Liver (tissue), 8 donors: ENCODE measurements at regions not wholly inside any gene's neighbourhood (a gene's known extent, or its start where the extent isn't known, plus 50 kb on each side); places are given as distances from the start of the nearest gene placed in this dataset.

Source experiments
- DNase-seq: peaks from one replicate; pipeline ENCODE4 v3.0.0-alpha.2; 2017; ENCODE audit warnings: low spot score
- H3K27ac ChIP-seq, 2 donors: one replicate each; pipeline ENCODE4 v1.7.0; 2013; ENCODE audit warnings: inconsistent platforms in 2 of 2, low read length in 2 of 2, control low read depth in 1 of 2, low read depth in 1 of 2, mild to moderate bottlenecking in 1 of 2
- H3K27me3 ChIP-seq, 4 donors: one replicate each; pipeline versions ENCODE4 v1.6.1 to v1.7.0; 2013; ENCODE audit warnings: low read length in 3 of 4, inconsistent platforms in 1 of 4, mild to moderate bottlenecking in 1 of 4, moderate library complexity in 1 of 4; ENCODE audit not compliant: control insufficient read depth in 4 of 4, insufficient read depth in 4 of 4
- H3K36me3 ChIP-seq, 4 donors: one replicate each; pipeline versions ENCODE4 v1.6.1 to v1.7.0; 2013; ENCODE audit warnings: low read length in 3 of 4, mild to moderate bottlenecking in 3 of 4, low read depth in 1 of 4, moderate library complexity in 1 of 4; ENCODE audit not compliant: control insufficient read depth in 4 of 4, insufficient read depth in 3 of 4
- H3K4me1 ChIP-seq, 4 donors: one replicate each; pipeline versions ENCODE4 v1.6.1 to v1.7.0; 2013; ENCODE audit warnings: low read length in 3 of 4, mild to moderate bottlenecking in 3 of 4, moderate library complexity in 1 of 4; ENCODE audit not compliant: control insufficient read depth in 4 of 4, insufficient read depth in 4 of 4
- H3K4me3 ChIP-seq, 3 donors: one replicate each; pipeline versions ENCODE4 v1.6.1 to v1.7.0; 2013; ENCODE audit warnings: low read length in 3 of 3, control low read depth in 1 of 3, low read depth in 1 of 3, mild to moderate bottlenecking in 1 of 3
- H3K9ac ChIP-seq, 2 donors: one replicate each; pipeline ENCODE4 v1.7.0; 2013; ENCODE audit warnings: low read length in 2 of 2, mild to moderate bottlenecking in 2 of 2, moderate library complexity in 2 of 2, control low read depth in 1 of 2, low read depth in 1 of 2
- H3K9me3 ChIP-seq, 4 donors: one replicate each; pipeline versions ENCODE4 v1.6.1 to v1.7.0; 2013; ENCODE audit warnings: low read length in 3 of 4; ENCODE audit not compliant: control insufficient read depth in 4 of 4
- ATF3 ChIP-seq: IDR thresholded peaks from 2 replicates; pipeline ENCODE4 v1.6.1; 2016; ENCODE audit warnings: antibody characterized with exemption
- CTCF ChIP-seq: fragments of 150-350 bp; IDR thresholded peaks from 2 replicates; pipeline ENCODE4 v1.5.1; 2017; ENCODE audit warnings: improper control_type of control experiment, low read depth, low read length; ENCODE audit not compliant: missing input control
- EGR1 ChIP-seq, 2 donors: IDR thresholded peaks; 2 replicates each; pipeline ENCODE4 v1.6.1; 2016 to 2018; ENCODE audit warnings: antibody characterized with exemption in 2 of 2, low read depth in 2 of 2
- FOXA1 ChIP-seq: IDR thresholded peaks from 2 replicates; pipeline ENCODE4 v1.6.1; 2016; ENCODE audit warnings: antibody characterized with exemption
- GABPA ChIP-seq, 2 donors: IDR thresholded peaks in 1 of 2; conservative IDR thresholded peaks in 1 of 2; 2 replicates each; pipeline ENCODE4 v1.6.1; 2016; ENCODE audit warnings: antibody characterized with exemption in 2 of 2, mild to moderate bottlenecking in 1 of 2, moderate library complexity in 1 of 2
- HNF4A ChIP-seq, 2 donors: conservative IDR thresholded peaks; 2 replicates each; pipeline ENCODE4 v1.6.1; 2016; ENCODE audit warnings: antibody characterized with exemption in 2 of 2, mild to moderate bottlenecking in 2 of 2
- JUND ChIP-seq, 2 donors: IDR thresholded peaks; 2 replicates each; pipeline ENCODE4 v1.6.1; 2016; ENCODE audit warnings: antibody characterized with exemption in 2 of 2
- MAX ChIP-seq: IDR thresholded peaks from 2 replicates; pipeline ENCODE4 v1.6.1; 2016; ENCODE audit warnings: antibody characterized with exemption
- NR2F2 ChIP-seq: IDR thresholded peaks from 2 replicates; pipeline ENCODE4 v1.6.1; 2016; ENCODE audit warnings: antibody characterized with exemption
- RAD21 ChIP-seq, 2 donors: IDR thresholded peaks; 2 replicates each; pipeline ENCODE4 v1.6.1; 2016; ENCODE audit warnings: antibody characterized with exemption in 2 of 2, mild to moderate bottlenecking in 2 of 2
- REST ChIP-seq: IDR thresholded peaks from 2 replicates; pipeline ENCODE4 v1.6.1; 2016; ENCODE audit warnings: antibody characterized with exemption, mild to moderate bottlenecking
- RXRA ChIP-seq, 2 donors: IDR thresholded peaks; 2 replicates each; pipeline ENCODE4 v1.6.1; 2017 to 2018; ENCODE audit warnings: antibody characterized with exemption in 2 of 2, mild to moderate bottlenecking in 1 of 2
- TAF1 ChIP-seq: conservative IDR thresholded peaks from 2 replicates; pipeline ENCODE4 v1.6.1; 2016; ENCODE audit warnings: antibody characterized with exemption, mild to moderate bottlenecking
- YY1 ChIP-seq: IDR thresholded peaks from 2 replicates; pipeline ENCODE4 v1.6.1; 2016; ENCODE audit warnings: antibody characterized with exemption, mild to moderate bottlenecking
- WGBS: extraction: QIAGEN DNeasy Blood & Tissue Kit; methylation state at CpG from one replicate; pipeline ENCODE4 v1.1.7; 2013; 5-methylcytosine and 5-hydroxymethylcytosine counted together
- donor health status: healthy.
- donor health status: healthy.
- donor health status: healthy.
- donor health status: healthy.
- donor health status: healthy.

- no peak for TF ChIP-seq REST
- TF ChIP-seq YY1, result no peak
- TF ChIP-seq FOXA1, result no peak
- no peak for TF ChIP-seq EGR1 (IDR thresholded peaks at IDR 0.05; ENCODE audit: low read depth in 2 of 2)
- TF ChIP-seq HNF4A (conservative IDR thresholded peaks at IDR 0.05), result no peak
- Histone ChIP-seq H3K27ac (no peak overlapping the region), H3K9me3 (no peaks in the 10 kb centered on the region), H3K36me3 (no peaks in the 10 kb centered on the region), H3K27me3 (peaks cover 0 to 3% (median 0%) of the 10 kb centered on the region in 4 donors), H3K9ac (no peak overlapping the region), H3K4me3 (no peak overlapping the region), H3K4me1 (no peaks in the 10 kb centered on the region)
- no peak for DNase-seq
Observed at GRCh38 chr6:8275667-8276066, 159.7 kb downstream of the SLC35B3 start.

GRCh38 chr6:8274226-8274625 lies 161.1 kb downstream of the SLC35B3 start:
- Histone ChIP-seq H3K27ac (no peak overlapping the region), H3K4me1 (no peaks in the 10 kb centered on the region), H3K27me3 (peaks cover 0 to 3% (median 0%) of the 10 kb centered on the region in 4 donors), H3K9me3 (no peaks in the 10 kb centered on the region), H3K4me3 (no peak overlapping the region), H3K9ac (no peak overlapping the region), H3K36me3 (no peaks in the 10 kb centered on the region)
- WGBS, result 67% methylated on average over 3 of the region's 3 CpGs
- DNase-seq, result no peak
- TF ChIP-seq REST (no peak), MAX (no peak), YY1 (no peak), NR2F2 (no peak), TAF1 (no peak)

- no peaks in the 10 kb centered on the region for H3K4me1 ChIP-seq
- DNase-seq, result no peak
- no peaks in the 10 kb centered on the region for H3K27me3 ChIP-seq
- WGBS, result 41% methylated on average over 2 of the region's 2 CpGs
- H3K9me3 ChIP-seq, result no peaks in the 10 kb centered on the region
- H3K4me3 ChIP-seq, result no peak overlapping the region
- H3K36me3 ChIP-seq, result no peaks in the 10 kb centered on the region
- H3K9ac ChIP-seq, result no peak overlapping the region
- H3K27ac ChIP-seq, result no peak overlapping the region
- TF ChIP-seq RXRA (IDR thresholded peaks at IDR 0.05), result no peak
- TF ChIP-seq NR2F2, result no peak
- TF ChIP-seq ATF3, result no peak
- no peak for TF ChIP-seq RAD21 (IDR thresholded peaks at IDR 0.05)
- no peak for TF ChIP-seq JUND (IDR thresholded peaks at IDR 0.05)
- TF ChIP-seq GABPA (IDR thresholded peaks at IDR 0.05 in 1 of 2, conservative IDR thresholded peaks at IDR 0.05 in 1 of 2), result no peak
- TF ChIP-seq CTCF, result no peak
- no peak for TF ChIP-seq REST
- TF ChIP-seq FOXA1, result no peak
Observed at GRCh38 chr6:8269872-8270454, 165.4 kb downstream of the SLC35B3 start.
